ENCODE measurements at regions not wholly inside any gene's neighbourhood (a gene's known extent, or its start where the extent isn't known, plus 50 kb on each side); places are given as distances from the start of the nearest gene placed in this dataset.
A peak's percentile ranks its signal among the peaks of the same experiment; 100 is the strongest.
"Not testable (repeated sequence)": the region's sequence is repeated elsewhere in the genome, so short reads cannot be mapped to it uniquely, and the experiment has no call there.

DNA sequence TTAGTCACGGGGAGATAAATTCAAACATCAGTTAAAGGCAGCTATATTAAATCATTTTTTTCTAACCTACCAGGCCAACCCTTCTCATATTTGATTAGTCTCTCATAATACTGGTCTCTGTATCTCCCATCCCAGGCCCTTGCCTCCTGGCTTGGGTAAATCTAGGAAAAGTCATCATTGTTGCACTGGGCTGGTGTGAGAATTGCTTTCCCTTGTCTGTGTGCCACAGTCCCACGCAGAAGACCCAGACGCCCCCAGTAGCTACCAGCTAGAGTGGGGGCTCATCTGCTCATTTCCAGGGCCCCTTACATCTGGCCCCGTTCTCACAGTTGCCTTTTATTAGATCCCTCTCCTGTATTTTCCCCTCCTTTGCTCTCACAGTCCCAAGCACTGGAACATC lies 67.6 kb upstream of the VIPR2 start:
- ATAC-seq (no peak), DNase-seq (no peak)
- H3K36me3 Mint-ChIP-seq (ENCODE audit: low read depth) = peaks cover 1% of the 10 kb centered on the region
- H3K27me3 Mint-ChIP-seq = peaks cover 15% of the 10 kb centered on the region
- peaks cover 2% of the 10 kb centered on the region for H3K4me1 Mint-ChIP-seq
- H3K4me3 Mint-ChIP-seq = no peak overlapping the region
- no peak overlapping the region for H3K27ac Mint-ChIP-seq
- no peaks in the 10 kb centered on the region for H3K9me3 ChIP-seq (ENCODE audit: control insufficient read depth, low read length, poor library complexity, severe bottlenecking)

DNA sequence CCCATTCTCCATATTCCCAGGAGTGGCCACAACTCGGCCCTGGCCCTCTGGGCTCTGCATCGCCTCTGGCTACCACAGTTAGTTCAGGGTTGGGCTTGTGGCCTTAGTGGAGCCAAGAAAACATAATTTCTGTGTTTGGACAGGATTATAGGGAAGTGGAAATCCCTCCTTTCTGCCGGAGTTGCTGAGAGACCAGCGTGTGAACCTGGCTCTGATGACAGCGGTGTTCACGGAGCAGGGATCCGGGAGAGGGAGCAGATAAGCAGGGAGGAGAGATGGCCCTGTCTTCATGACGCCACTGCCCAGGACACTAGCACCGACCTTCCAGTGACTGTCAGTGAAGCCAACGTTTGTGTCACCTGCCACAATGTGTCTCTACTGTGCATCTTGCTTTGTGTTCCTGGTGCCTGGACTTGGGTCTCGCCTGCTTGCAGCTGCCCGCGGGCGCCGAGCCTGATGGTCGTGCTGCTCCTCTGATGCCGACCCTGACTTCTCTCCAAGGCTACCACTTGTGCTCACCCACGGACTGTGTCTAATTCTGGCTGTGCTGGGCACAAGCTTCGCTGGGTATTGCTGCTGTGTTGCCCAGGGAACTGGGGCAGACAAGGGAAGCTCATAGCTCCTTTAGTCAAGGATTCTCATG lies 67.0 kb upstream of the VIPR2 start:
- Mint-ChIP-seq H3K4me3 (no peak overlapping the region), H3K27ac (no peak overlapping the region), H3K27me3 (peaks cover 12% of the 10 kb centered on the region), H3K4me1 (peaks cover 2% of the 10 kb centered on the region), H3K36me3 (ENCODE audit: low read depth) (no peaks in the 10 kb centered on the region)
- DNase-seq (no peak), ATAC-seq (no peak)
- H3K9me3 ChIP-seq (ENCODE audit: control insufficient read depth, low read length, poor library complexity, severe bottlenecking) = no peaks in the 10 kb centered on the region

- H3K27me3 Mint-ChIP-seq = peaks cover 14% of the 10 kb centered on the region
- H3K36me3 Mint-ChIP-seq (ENCODE audit: low read depth) = peaks cover 3% of the 10 kb centered on the region
- no peak overlapping the region for H3K4me3 Mint-ChIP-seq
- H3K27ac Mint-ChIP-seq = no peak overlapping the region
- no peaks in the 10 kb centered on the region for H3K9me3 ChIP-seq (ENCODE audit: control insufficient read depth, low read length, poor library complexity, severe bottlenecking)
- ATAC-seq (no peak), DNase-seq (no peak)
- H3K4me1 Mint-ChIP-seq = peaks cover 7% of the 10 kb centered on the region
Observed at GRCh38 chr7:159210581-159211235, 66.0 kb upstream of the VIPR2 start.

DNA sequence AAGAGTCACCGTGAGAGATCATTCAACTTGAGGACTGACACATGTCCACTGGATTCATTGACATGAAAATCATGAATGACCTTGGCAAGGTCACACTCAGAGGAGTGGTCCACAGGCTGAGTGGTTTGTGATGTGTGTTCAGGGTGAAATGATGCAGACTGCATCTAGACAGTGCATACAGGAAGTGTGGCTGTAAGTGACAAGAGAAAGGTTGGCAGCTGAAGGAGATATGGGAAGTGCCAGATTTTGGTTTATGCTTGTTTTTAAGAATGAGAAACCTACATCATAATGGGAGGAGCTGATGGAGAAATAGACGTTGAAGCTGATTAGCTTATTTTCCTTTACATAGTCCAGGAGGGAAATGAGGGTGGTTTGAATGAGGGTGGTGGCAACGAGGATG lies 64.8 kb upstream of the VIPR2 start:
- DNase-seq (no peak), ATAC-seq (peak; percentile 27)
- no peak overlapping the region for H3K27ac Mint-ChIP-seq
- peaks cover 10% of the 10 kb centered on the region for H3K27me3 Mint-ChIP-seq
- H3K4me3 Mint-ChIP-seq = no peak overlapping the region
- H3K9me3 ChIP-seq (ENCODE audit: control insufficient read depth, low read length, poor library complexity, severe bottlenecking) = no peaks in the 10 kb centered on the region
- H3K36me3 Mint-ChIP-seq (ENCODE audit: low read depth) = peaks cover 3% of the 10 kb centered on the region
- peaks cover 7% of the 10 kb centered on the region for H3K4me1 Mint-ChIP-seq

DNA sequence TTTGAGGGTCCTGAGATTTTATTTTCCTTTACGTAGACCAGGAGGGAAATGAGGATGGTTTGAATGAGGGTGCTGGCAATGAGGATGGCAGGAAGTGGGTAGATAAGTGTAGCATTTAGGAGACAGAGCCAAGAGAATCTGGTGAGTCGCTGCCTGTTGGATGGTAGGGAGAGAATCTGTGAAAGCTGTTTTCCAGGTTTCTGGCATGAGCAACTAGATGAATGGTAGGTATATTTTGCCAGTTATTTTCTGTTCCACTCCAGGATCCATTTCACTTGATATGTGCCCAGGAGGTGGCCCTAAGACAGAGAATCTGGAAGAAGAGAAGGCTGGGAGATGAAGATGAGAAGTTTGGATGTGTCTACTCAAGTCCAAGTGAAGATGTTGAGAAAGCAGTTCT lies 63.3 kb upstream of the VIPR2 start:
- Mint-ChIP-seq H3K4me3 (no peak overlapping the region), H3K36me3 (ENCODE audit: low read depth) (peaks cover 3% of the 10 kb centered on the region), H3K27ac (no peak overlapping the region), H3K4me1 (peaks cover 7% of the 10 kb centered on the region), H3K27me3 (peaks cover 6% of the 10 kb centered on the region)
- ATAC-seq (no peak), DNase-seq (no peak)
- H3K9me3 ChIP-seq (ENCODE audit: control insufficient read depth, low read length, poor library complexity, severe bottlenecking) = no peaks in the 10 kb centered on the region

DNA sequence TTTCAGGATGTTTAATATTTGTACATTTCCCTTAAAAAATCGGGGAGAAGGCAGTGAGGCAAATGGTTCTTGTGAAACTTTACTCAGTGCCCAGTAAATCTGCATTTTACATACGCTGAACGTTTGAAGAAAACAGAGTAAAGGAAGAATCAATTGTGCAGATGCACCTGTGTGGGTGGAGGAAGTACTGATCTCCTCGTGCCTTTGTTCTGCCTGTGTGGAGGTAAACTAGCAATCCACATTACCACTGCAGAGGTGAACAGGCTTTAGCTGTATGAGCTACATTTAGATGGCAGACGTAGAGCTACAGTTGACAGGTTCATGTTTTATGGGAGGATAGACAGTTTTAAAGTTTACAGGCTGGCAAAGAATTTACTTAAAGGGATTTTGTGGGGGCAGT lies 62.7 kb upstream of the VIPR2 start:
- ATAC-seq = peak; percentile 32
- peaks cover 3% of the 10 kb centered on the region for H3K36me3 Mint-ChIP-seq (ENCODE audit: low read depth)
- peaks cover 6% of the 10 kb centered on the region for H3K27me3 Mint-ChIP-seq
- peaks cover 7% of the 10 kb centered on the region for H3K4me1 Mint-ChIP-seq
- H3K4me3 Mint-ChIP-seq = no peak overlapping the region
- H3K9me3 ChIP-seq (ENCODE audit: control insufficient read depth, low read length, poor library complexity, severe bottlenecking) = no peaks in the 10 kb centered on the region
- no peak overlapping the region for H3K27ac Mint-ChIP-seq
- DNase-seq = no peak

DNA sequence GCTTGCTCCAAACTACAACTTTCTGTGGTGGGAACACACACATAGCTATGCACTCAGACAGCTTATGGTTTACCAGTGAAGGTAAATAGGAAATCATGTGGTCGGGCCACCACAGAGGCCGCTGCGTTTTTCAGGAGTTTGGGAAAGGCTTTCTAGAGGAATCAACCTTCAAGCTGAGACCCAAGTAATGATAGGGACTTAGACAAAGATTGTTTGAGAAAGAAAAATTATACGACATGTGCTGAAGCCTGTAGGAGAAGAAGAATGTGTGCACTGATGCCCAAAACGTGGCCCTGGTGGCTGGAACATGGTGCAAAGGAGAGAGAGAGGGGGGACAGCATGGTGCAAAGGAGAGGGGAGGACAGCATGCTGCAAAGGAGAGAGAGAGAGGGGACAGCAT lies 61.2 kb upstream of the VIPR2 start:
- H3K4me1 Mint-ChIP-seq = peaks cover 7% of the 10 kb centered on the region
- no peak overlapping the region for H3K4me3 Mint-ChIP-seq
- no peak for ATAC-seq
- H3K27ac Mint-ChIP-seq = no peak overlapping the region
- no peaks in the 10 kb centered on the region for H3K9me3 ChIP-seq (ENCODE audit: control insufficient read depth, low read length, poor library complexity, severe bottlenecking)
- peaks cover 3% of the 10 kb centered on the region for H3K36me3 Mint-ChIP-seq (ENCODE audit: low read depth)
- H3K27me3 Mint-ChIP-seq = peaks cover 6% of the 10 kb centered on the region
- no peak for DNase-seq

DNA sequence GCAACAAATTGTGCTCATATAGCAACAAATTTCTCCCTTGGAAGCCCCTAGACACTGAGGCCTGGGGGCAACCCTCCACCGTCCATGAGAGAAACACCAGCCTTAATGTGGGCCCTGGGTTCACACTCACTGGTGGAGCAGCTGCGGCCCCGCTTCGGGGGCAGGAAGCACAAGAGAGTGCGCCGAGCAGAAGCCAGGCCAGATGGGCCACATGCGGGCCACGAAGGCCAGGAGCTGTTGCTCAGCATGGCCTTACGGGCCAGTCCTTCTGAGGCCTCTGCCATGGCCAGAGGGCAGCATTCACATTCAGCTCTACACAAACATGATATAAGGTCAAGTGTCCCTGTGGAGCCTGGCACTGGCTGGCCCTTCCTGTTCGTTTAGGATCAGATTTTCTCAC lies 60.0 kb upstream of the VIPR2 start:
- no peak for ATAC-seq
- peaks cover 5% of the 10 kb centered on the region for H3K4me1 Mint-ChIP-seq
- no peak overlapping the region for H3K27ac Mint-ChIP-seq
- no peak for DNase-seq
- H3K9me3 ChIP-seq (ENCODE audit: control insufficient read depth, low read length, poor library complexity, severe bottlenecking) = no peaks in the 10 kb centered on the region
- H3K27me3 Mint-ChIP-seq = peaks cover 6% of the 10 kb centered on the region
- peaks cover 3% of the 10 kb centered on the region for H3K36me3 Mint-ChIP-seq (ENCODE audit: low read depth)
- no peak overlapping the region for H3K4me3 Mint-ChIP-seq

GRCh38 chr7:159203253-159203652 lies 58.6 kb upstream of the VIPR2 start:
- not testable (repeated sequence) for DNase-seq; H3K27me3 Mint-ChIP-seq; H3K27ac Mint-ChIP-seq; H3K36me3 Mint-ChIP-seq (ENCODE audit: low read depth); H3K4me1 Mint-ChIP-seq; ATAC-seq; H3K4me3 Mint-ChIP-seq; H3K9me3 ChIP-seq (ENCODE audit: control insufficient read depth, low read length, poor library complexity, severe bottlenecking)

DNA sequence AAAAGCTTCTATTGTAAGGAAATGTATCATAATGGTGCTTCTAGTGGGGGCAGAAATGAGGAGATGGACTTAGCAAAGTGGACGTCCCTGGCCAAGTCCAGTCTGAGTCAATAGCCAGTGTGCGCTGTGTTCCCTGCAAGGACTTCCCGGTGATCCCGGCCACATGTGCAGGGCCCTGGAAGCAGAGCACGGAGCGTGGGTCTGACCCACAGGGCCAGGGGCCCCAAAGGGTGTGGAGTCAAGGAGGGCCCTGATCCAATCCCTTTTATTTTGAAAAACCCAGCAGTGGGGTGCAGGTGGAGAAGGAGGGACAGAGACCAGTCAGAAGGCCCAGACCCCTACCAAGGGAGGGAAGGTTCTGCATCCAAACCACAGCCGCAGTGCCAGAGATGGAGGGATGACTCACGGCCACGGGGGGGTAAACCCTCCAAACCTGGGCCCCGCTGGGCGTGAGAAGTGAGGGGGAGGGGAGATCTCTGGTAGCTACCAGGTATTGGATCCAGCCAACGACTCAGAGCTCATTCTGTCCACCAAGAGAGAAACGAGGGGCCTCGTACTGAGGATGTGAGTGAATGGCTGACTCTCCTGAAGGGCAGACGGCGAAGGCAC lies 57.2 kb upstream of the VIPR2 start:
- peaks cover 3% of the 10 kb centered on the region for H3K36me3 Mint-ChIP-seq (ENCODE audit: low read depth)
- no peak overlapping the region for H3K27ac Mint-ChIP-seq
- H3K4me3 Mint-ChIP-seq = no peak overlapping the region
- H3K4me1 Mint-ChIP-seq = peaks cover 23% of the 10 kb centered on the region
- no peak for DNase-seq
- no peak for ATAC-seq
- no peaks in the 10 kb centered on the region for H3K9me3 ChIP-seq (ENCODE audit: control insufficient read depth, low read length, poor library complexity, severe bottlenecking)
- peaks cover 6% of the 10 kb centered on the region for H3K27me3 Mint-ChIP-seq

DNA sequence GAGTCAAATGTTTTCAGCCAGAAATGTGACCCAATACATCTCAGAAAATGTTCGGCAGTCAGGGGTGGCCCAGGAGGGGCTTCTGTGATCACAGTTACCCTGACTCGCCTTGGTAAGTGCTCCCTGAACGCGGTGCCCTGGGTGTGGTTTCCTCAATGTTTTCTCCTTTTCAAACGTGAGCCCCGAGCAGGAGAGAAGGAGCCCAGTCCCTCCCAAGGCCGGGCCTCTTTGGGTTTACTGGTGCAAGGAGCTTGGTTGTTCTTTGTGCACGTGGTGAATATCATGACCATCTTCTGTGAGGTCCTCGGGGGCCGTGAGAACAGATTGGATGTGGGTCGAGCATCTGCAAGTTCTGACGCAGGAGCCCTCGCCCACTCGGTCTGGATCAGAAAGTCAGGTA lies 55.8 kb upstream of the VIPR2 start:
- ATAC-seq (no peak), DNase-seq (no peak)
- no peaks in the 10 kb centered on the region for H3K36me3 Mint-ChIP-seq (ENCODE audit: low read depth)
- peaks cover 25% of the 10 kb centered on the region for H3K4me1 Mint-ChIP-seq
- no peak overlapping the region for H3K4me3 Mint-ChIP-seq
- H3K27me3 Mint-ChIP-seq = peaks cover under 1% of the 10 kb centered on the region
- H3K27ac Mint-ChIP-seq = no peak overlapping the region
- no peaks in the 10 kb centered on the region for H3K9me3 ChIP-seq (ENCODE audit: control insufficient read depth, low read length, poor library complexity, severe bottlenecking)

GRCh38 chr7:159198016-159198724 lies 53.5 kb upstream of the VIPR2 start:
- ATAC-seq = no peak
- Mint-ChIP-seq H3K4me1 (peaks cover 34% of the 10 kb centered on the region), H3K27ac (peak overlapping the region; percentile 95), H3K36me3 (ENCODE audit: low read depth) (no peaks in the 10 kb centered on the region), H3K27me3 (no peaks in the 10 kb centered on the region), H3K4me3 (peak overlapping the region; percentile 90)
- no peaks in the 10 kb centered on the region for H3K9me3 ChIP-seq (ENCODE audit: control insufficient read depth, low read length, poor library complexity, severe bottlenecking)
- DNase-seq = no peak
